ENCODE measurements at regions not wholly inside any gene's neighbourhood (a gene's known extent, or its start where the extent isn't known, plus 50 kb on each side); places are given as distances from the start of the nearest gene placed in this dataset.

GRCh38 chr4:138553001-138553845 lies 311.1 kb upstream of the SLC7A11 start:
- TF ChIP-seq POLR2AphosphoS5 (IDR thresholded peaks at IDR 0.05) (no peak), CTCF (IDR thresholded peaks at IDR 0.05) (no peak)

Measured in esophagus muscularis mucosa (tissue), 3 donors.